GM19463 (cell line): ENCODE measurements at regions not wholly inside any gene's neighbourhood (a gene's known extent, or its start where the extent isn't known, plus 50 kb on each side); places are given as distances from the start of the nearest gene placed in this dataset.

ENCODE experiments used
- ATAC-seq: cut with Tn5 transposase; IDR thresholded peaks from one replicate; pipeline ENCODE4 v1.9.1; 2021; ENCODE audit warnings: mild to moderate bottlenecking, moderate library complexity; ENCODE audit not compliant: unreplicated experiment

DNA sequence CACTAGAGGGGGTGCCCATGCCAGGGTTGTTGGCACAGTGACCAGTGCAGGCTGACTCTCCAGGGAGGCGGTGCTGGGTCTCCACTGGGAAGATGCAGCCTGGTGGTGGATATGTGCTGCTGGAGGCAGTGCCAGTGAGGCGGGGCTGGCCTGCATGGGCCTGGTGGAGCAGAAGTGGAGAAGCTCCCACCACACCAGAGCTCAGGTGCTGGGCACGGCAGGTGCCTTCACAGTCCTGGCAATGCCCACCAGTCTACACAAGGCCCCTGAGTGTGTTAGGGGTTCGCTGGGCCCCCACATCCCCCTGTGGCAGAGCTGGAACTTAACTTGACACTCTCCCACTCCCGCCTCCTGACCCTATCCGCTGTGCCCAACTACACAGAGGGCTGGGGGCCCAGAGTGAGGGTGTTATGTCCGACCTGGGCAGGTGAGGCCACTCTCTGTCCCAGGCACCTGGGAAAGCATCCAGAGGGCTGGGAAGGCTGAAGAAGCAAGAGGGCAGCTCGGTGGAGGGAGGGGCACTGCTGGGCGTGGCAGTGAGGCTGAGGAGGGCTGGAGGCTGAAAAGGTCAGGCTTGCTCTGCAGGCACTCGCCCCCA lies 102.4 kb upstream of the B3GAT1 start:
- ATAC-seq = no peak

DNA sequence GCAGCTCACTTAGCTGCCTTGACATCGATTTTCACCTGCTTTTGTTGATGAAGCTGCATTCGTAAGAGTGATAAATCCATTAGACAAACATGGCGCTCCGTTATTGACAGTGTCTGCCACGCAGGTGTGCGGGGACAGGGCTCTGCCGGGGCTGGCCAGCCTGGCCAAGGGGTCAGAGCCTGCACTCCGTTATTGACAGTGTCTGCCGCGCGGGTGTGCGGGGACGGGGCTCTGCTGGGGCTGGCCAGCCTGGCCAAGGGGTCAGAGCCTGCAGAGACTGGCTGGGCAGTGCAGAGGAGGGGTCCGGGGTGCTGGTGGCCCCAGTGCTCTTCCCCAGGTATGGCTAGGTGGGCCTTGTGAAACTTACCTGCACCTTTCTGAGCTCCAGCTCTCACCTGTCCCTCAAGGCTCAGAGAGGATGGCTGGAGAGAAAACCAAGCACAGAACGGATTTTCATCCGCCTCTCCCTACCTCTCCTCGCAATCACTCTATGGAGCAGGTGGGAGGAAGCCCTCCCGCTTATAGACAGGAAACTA lies 101.6 kb upstream of the B3GAT1 start:
- no peak for ATAC-seq

GRCh38 chr11:134512571-134513538 lies 100.8 kb upstream of the B3GAT1 start:
- ATAC-seq = no peak

DNA sequence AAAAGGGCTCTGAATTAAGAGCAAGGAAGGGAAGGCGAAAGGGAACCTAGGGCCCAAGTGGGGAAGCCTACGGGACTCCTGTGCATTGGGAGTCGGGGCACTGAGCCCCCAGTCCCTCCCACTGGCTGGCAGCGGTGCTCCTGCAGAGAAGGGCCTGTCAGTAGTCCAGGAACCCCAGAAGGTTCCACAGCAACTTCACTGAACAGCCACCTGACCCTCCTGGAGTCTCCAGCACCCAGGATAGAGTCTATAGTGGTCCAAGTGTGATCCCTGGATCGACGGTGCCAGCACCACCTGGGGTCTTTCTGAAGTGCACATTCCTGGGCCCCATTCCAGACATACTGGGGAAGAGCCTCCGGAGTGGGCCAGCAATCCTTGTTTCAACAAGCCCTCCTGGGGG lies 100.0 kb upstream of the B3GAT1 start:
- no peak for ATAC-seq

- ATAC-seq = no peak
Measured at GRCh38 chr11:134511255-134511654, 99.2 kb upstream of the B3GAT1 start.

- ATAC-seq = no peak
Measured at GRCh38 chr11:134510233-134511040, 98.4 kb upstream of the B3GAT1 start.

DNA sequence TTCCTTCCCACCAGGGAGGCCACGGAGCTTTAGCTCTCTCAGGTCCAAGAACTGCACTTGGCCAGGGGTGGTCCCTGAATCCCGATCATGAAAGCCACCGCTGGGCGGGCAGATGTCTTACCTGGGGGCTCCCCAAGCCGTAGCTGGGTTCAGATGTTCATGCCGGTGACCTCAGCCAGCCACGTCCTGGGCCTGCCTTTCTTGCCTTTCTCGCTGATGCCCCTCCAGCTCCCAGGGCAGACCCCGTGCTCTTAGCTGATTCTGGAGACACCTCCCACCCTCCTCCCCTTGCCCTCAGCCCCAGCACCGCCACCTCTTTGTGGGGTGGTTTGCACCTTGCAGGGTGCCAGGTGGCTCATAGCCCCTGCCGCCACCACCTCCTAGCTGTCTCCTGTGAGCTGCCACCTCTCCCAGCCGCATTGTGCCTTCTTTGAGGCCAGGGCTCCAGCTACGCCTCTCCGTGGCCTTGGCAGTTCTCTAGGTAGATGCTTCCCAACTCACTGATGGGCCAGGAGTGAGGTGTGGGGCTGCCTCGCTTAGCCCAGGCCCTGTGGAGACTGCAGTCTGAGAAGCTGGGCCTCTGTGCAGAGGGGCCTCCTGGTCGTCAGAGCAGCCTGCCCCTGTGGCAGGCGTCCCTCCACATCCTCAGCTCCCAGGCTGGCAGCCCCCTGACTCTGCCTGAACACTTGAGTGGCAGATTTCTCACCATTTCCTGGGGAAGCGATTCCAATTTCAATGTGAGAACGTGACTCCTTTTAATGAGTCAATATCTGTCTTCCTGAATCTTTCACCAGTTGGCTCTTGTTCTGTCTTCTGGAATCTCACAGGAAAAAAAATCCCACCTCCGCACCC lies 97.6 kb upstream of the B3GAT1 start:
- ATAC-seq = no peak

GRCh38 chr11:134508219-134508990 lies 96.4 kb upstream of the B3GAT1 start:
- ATAC-seq = no peak

GRCh38 chr11:134506046-134506445 lies 94.0 kb upstream of the B3GAT1 start:
- ATAC-seq = no peak

DNA sequence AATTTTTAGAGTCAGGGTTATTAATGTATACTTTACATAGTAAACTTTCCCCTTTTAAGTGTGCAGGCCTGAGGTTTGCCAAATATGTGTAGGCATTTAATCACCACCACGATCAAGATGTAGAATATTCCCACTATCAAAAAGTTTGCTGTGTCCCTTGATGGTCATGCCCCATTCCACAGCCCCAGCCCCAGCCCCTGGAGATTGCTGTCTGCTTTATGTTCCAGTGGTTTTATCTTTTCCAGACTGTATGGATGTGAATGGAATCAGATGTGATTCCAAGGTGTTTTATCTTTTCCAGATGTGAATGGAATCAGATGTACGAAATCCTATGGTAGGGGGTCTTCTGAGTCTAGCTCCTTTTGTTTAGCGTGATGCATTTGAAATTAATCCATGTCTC lies 93.1 kb upstream of the B3GAT1 start:
- ATAC-seq = no peak

GRCh38 chr11:134504146-134504905 lies 92.3 kb upstream of the B3GAT1 start:
- no peak for ATAC-seq

DNA sequence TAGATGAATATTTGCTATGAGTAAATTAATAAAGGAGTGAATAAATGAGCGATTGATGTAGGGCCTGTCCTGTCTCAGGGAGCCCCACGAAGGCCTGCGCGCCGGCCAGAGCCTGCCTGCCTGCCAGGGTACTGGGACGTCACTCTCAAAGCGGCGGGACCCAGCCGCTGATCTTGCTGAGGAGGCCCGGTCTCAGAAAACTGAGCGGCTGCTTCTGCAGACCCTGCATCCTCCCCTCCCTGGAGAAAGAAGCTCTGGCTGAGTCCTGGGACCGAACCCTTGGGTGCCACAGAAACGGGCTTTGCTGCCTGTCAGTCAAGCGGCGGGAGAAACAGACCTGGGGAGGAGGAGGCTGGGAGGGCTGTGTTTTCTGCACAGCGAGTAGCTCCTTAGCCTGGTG lies 91.6 kb upstream of the B3GAT1 start:
- no peak for ATAC-seq

DNA sequence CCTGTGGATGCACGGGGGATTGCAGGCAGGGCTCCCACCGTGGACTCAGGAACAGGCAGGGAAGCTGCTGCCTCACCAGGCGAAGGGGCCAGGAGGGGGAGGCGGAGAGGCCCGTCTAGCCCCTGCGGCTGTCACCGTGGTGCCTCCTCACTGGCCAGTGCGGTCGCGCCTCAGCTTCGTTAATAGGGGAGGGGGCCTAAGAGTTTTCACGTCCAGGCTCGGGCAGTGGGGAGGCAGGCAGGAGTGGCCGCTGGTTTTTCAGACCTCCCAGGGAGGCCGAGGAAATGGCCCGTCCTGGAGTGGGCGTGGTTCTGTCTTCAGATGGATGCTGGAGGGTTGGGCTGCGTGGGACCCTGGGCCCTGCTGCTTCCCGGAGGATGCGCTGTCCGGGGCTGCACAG lies 91.1 kb upstream of the B3GAT1 start:
- no peak for ATAC-seq

- ATAC-seq = no peak
Measured at GRCh38 chr11:134502153-134502550, 90.1 kb upstream of the B3GAT1 start.

GRCh38 chr11:134501406-134502152 lies 89.5 kb upstream of the B3GAT1 start:
- no peak for ATAC-seq

DNA sequence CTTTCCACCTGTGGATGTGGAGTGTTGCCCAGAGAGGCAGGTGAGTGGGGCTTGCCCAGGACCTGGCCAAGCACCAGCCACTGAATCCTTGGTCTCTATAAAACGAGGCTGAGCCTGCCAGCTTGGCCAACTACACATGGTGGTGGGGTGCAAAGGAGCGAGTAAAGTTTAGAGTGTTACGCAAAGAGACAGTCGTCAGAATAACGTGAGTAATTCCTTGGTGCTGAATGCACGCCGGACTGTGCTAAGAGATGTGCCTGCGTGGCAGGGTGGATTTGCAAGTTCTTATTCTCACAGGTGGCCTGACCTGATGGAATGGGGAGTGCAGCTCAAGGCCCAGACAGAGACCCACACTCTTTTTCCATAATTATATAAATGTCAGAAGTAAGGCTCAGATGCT lies 88.6 kb upstream of the B3GAT1 start:
- no peak for ATAC-seq

DNA sequence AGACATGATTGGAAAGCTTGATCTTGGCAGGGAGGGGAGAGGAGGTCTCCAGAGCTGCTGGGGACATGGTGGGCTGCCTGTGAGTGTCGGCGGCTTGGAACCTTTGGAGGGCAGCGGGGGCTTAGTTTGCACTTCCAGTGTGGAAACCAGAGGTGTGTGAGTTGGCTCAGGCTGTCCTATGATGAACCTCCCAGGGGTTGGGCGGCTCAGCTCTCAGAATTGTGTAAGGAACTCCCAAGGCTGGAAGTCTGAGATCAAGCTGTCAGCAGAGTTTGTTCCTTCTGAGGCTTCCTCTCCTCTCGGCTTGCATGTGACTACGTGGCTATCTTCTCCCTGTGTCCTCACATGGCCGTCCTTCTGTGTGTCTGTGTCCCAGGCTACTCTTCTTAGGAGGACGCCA lies 87.9 kb upstream of the B3GAT1 start:
- ATAC-seq = no peak
